Endometrium (tissue), 2 donors: ENCODE measurements at regions not wholly inside any gene's neighbourhood (a gene's known extent, or its start where the extent isn't known, plus 50 kb on each side); places are given as distances from the start of the nearest gene placed in this dataset.

Source experiments
- FAIRE-seq: peaks from 2 replicates; lab custom pipeline; 2012; peaks lifted over from hg19 to GRCh38; lab: Jason Lieb, UNC
- donor health status: control.
- donor health status: control.

DNA sequence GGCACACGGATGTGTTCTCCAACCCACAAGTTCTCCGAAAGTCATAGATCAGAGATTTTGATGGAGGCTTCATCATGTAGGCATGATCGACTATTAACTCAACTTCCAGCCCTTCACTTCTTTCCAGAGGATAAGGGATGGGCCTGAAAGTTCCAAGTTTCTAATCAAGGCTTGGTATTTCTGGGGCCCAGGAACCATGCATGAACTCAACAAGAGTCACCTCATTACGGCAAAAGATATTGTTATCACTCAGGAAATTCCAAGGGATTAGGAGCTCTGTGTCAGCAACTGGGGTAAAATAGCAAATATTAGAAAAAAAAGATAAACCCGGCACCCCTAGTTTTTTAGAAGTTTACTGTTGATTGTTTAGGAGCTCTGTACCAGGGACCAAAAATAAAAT lies 240.1 kb upstream of the PPP1R2C start:
- no peak for FAIRE-seq

- no peak for FAIRE-seq
Measured at GRCh38 chrX:43019021-43019420, 241.1 kb upstream of the PPP1R2C start.

- no peak for FAIRE-seq
Measured at GRCh38 chrX:43025806-43026315, 247.9 kb upstream of the PPP1R2C start.

GRCh38 chrX:43064096-43064495 lies 286.1 kb upstream of the PPP1R2C start:
- no peak for FAIRE-seq

DNA sequence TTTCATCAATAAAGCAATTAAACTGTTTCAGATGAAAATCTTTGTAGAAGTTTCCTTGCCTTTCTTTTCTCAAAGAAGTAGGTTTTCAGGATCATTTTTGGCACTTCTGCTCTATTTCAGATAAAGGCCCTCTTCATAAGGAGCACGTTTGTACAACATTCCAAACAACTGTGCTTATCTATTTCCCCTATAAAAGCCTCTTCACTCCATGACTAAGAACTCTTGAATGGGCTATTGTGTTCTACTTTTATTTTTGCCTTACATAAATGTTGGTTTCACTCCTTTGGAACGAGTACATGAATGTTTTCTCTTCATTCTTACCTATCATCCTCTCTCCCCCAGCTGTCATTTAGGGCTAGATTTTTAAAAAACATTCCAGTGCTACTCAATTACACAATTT lies 288.0 kb upstream of the PPP1R2C start:
- FAIRE-seq: no peak

DNA sequence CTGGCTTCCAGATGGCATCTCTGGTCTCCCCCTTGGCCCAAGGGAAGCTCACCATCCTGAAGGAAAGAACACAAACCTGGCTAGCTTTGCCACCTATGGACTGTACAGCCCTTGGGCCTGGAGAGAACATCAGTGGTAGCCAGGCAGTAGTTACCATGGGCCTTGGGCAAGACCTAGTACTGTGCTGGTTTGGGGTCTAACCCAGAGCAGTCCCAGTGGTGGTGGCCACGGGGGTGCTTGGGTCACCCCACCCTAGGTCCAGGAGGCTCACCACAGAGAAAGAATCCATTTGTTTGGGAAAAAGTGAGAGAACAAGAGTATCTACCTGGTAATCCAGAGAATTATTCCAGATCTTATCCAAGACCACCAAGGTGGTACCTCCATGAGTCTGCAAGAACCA lies 290.7 kb upstream of the PPP1R2C start:
- no peak for FAIRE-seq

DNA sequence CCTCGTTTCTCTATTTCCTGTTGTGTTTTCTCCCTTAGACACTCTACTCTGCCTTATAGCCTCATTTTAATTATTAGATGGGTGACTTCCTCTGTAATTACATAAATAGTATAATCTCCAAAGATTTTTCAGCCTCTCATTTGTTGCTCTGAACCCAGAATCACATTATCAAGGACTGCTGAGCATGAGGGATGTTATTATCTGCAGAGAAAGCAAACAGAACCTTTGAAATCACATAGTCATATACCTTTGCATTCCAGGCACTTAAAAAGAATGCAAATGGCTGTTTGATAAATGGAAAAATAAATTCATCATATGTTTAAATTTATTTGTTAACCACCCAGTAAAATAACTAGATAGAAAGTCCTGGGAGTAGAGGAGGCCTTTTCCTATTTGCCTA lies 305.1 kb upstream of the PPP1R2C start:
- no peak for FAIRE-seq

DNA sequence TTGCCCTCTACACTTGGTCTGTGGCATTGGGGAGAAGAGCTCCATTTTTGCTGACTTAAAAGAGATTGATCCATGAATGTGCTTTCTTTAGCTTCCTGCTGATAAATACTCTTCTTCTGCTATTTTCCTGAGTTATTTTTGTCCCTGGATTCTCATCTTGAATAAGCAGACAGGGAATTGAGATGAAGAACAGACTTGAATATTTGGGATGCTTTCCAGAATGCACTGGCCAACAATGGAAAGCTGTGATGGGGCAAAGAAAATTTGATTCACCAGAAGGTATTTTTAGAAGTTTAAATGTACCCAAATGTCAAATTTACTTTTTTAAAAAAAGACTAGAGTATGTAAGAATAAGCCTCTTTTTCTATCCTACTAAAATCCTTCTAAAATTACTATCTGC lies 309.9 kb upstream of the PPP1R2C start:
- FAIRE-seq: no peak

DNA sequence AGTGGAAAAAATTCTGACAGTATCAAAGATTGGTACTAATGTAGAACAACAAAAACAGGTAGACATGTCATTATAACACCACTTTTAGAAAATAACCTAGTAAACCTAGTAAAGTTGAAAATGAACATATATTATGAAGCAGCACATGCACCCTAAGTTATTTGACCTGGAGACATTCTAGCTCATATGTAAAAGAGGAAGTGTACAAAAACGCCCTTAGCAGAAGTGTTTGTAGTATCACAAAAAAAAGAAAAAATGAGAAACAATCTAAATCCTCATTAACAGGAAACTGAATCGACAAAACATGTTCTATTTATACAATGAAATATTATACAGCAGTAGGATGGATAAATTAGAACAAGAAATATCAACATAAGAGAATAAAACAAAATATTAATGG lies 318.9 kb upstream of the PPP1R2C start:
- FAIRE-seq: no peak

GRCh38 chrX:43106009-43106408 lies 328.0 kb upstream of the PPP1R2C start:
- no peak for FAIRE-seq

DNA sequence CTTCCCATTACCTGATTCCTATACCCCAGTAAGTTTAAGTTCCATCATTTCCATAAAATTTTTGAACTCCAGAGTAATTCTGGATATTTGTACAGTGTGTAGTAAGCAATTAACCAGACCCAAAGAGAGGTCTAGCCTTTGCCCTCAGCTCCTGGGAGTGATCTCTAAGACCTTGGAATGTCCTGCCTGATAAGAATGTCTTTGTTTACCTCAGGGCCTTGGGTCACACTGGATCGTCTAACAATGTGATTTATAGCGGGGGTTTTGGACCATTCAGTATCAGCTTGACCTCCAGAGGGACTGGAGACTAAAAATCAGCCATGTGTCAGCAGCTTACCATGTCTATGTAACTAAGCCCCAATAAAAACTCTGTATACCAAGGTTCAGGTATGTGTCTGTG lies 330.9 kb upstream of the PPP1R2C start:
- FAIRE-seq: no peak

- FAIRE-seq: no peak
Measured at GRCh38 chrX:43121637-43122036, 343.7 kb upstream of the PPP1R2C start.

DNA sequence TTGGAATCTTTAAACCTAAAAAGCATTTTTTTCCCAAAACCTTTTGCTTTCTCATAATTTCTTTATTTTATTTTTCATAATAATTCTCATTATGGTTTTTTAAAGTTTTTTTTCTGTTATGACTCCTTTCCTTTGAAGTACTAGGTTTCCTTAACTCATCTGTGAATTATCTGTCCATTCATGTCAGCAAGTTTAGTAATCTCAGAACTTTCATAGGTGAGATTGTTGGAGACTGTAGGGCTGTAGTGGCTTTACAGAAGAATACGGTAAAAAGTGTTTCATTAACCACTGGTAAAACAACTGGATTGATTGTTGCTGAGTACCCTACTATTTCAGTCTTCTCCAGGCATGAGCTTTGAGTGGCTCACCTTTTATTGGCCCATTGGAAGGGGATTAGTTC lies 361.7 kb upstream of the PPP1R2C start:
- no peak for FAIRE-seq

GRCh38 chrX:43140582-43140981 lies 362.6 kb upstream of the PPP1R2C start:
- no peak for FAIRE-seq

- no peak for FAIRE-seq
Measured at GRCh38 chrX:43141885-43142284, 363.9 kb upstream of the PPP1R2C start.

DNA sequence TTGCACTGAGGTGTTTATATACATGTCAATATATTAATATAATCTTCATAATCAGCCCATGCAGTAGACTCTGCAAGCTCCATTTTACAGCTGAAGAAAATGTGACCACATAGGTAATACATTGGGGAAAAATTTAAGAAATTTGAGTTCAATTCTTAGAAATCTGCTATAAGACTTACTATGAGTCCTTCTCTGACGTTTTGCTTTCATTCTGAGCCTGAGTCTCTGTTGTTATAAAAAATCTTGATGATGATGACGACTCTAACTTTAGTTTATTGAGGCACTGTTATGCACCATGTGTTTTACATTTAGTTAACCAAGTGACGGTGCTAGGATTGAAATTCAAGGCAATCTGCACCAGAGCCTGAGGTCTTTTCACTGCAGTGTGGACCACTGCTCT lies 370.3 kb upstream of the PPP1R2C start:
- no peak for FAIRE-seq

GRCh38 chrX:43165343-43165920 lies 387.5 kb upstream of the PPP1R2C start:
- FAIRE-seq: no peak

DNA sequence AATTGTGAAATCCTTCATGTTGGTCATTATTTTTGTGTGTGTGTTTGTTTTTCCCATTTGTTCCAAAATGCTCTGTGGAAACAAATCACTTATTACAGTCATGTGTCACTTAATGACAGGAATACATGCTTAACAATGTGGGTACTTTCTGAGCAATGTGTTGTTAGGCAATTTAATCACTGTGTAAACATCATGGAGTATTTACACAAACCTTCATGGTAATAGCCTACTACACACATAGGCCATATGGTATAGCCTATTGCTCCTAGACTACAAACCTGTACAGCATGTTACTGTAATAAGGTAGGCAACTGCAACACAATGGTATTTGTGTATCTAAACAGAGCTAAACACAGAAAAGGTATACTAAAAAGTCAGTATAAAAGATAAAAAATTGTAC lies 388.9 kb upstream of the PPP1R2C start:
- no peak for FAIRE-seq

- no peak for FAIRE-seq
Measured at GRCh38 chrX:43175434-43175833, 397.5 kb upstream of the PPP1R2C start.

- FAIRE-seq: no peak
Measured at GRCh38 chrX:43176686-43177085, 398.7 kb upstream of the PPP1R2C start.

DNA sequence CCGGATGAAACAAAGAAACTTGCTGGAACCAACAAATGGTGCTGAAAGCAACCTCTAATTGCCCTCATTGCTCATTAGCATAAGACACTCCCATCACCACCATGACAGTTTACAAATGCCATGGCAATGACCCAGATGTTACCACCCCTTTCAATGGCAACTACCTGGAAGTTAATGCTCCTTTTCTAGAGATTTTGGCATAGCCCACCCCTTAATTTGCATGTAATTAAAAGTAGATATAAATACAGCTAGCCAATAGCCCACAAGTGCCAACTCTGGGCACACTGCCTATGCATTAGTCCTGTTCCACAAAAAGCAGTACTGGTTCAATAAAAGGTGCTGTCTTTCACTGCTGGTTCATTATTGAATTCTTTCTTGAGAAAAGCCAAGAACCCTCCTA lies 410.3 kb upstream of the PPP1R2C start:
- FAIRE-seq: no peak

- no peak for FAIRE-seq
Measured at GRCh38 chrX:43211570-43211969, 433.6 kb upstream of the PPP1R2C start.

- FAIRE-seq: no peak
Measured at GRCh38 chrX:43218198-43218597, 437.9 kb upstream of the MAOA start.

GRCh38 chrX:43224496-43224895 lies 431.6 kb upstream of the MAOA start:
- FAIRE-seq: no peak
